OCI-LY1 (cell line): ENCODE measurements at regions not wholly inside any gene's neighbourhood (a gene's known extent, or its start where the extent isn't known, plus 50 kb on each side); places are given as distances from the start of the nearest gene placed in this dataset.

Experiments used
- H2AFZ ChIP-seq: fragments of 200-600 bp; sonication (generic), shearing (Covaris generic); 2 replicates; pipeline ENCODE4 v1.6.0; 2014; ENCODE audit warnings: antibody characterized with exemption, mild to moderate bottlenecking, low read length
- H3F3A ChIP-seq: fragments of 200-600 bp; sonication (generic), shearing (Covaris generic); 2 replicates; pipeline ENCODE4 v1.6.0; 2014; ENCODE audit warnings: mild to moderate bottlenecking, antibody characterized with exemption, low read length, moderate library complexity; ENCODE audit not compliant: insufficient read depth
- H3K27ac ChIP-seq: fragments of 200-600 bp; sonication (generic); 2 replicates; pipeline ENCODE4 v1.5.1; 2014; ENCODE audit warnings: low read length, mixed run types, mild to moderate bottlenecking, low read depth; ENCODE audit not compliant: poor library complexity, severe bottlenecking
- H3K27me3 ChIP-seq: fragments of 200-600 bp; sonication (generic); 2 replicates; pipeline ENCODE4 v1.6.0; 2014; ENCODE audit warnings: antibody characterized with exemption, mild to moderate bottlenecking, low read length, moderate library complexity; ENCODE audit not compliant: insufficient read depth
- H3K36me3 ChIP-seq: fragments of 200-600 bp; sonication (generic); 2 replicates; pipeline ENCODE4 v1.6.1; 2014; ENCODE audit warnings: mild to moderate bottlenecking, antibody characterized with exemption, low read length, moderate library complexity, mixed read lengths; ENCODE audit not compliant: insufficient read depth
- H3K4me1 ChIP-seq: fragments of 200-600 bp; sonication (generic); 2 replicates; pipeline ENCODE4 v1.5.1; 2014; ENCODE audit warnings: mild to moderate bottlenecking, low read length, moderate library complexity; ENCODE audit not compliant: insufficient read depth, severe bottlenecking
- H3K4me2 ChIP-seq: fragments of 200-600 bp; sonication (generic), shearing (Covaris generic); 2 replicates; pipeline ENCODE4 v1.6.1; 2014; ENCODE audit warnings: low read length
- H3K4me3 ChIP-seq: fragments of 200-600 bp; sonication (generic); 2 replicates; pipeline ENCODE4 v1.5.1; 2014; ENCODE audit warnings: low read length, low read depth, mild to moderate bottlenecking, mixed read lengths; ENCODE audit not compliant: poor library complexity, severe bottlenecking
- H3K79me2 ChIP-seq: fragments of 200-600 bp; shearing (Covaris generic); 2 replicates; pipeline ENCODE4 v1.6.1; 2016; ENCODE audit warnings: mixed run types, low read length, mixed read lengths; ENCODE audit not compliant: insufficient read depth
- H3K9ac ChIP-seq: fragments of 200-600 bp; sonication (generic), shearing (Covaris generic); 2 replicates; pipeline ENCODE4 v1.6.1; 2014; ENCODE audit warnings: mild to moderate bottlenecking, low read length, mixed read lengths
- H3K9me2 ChIP-seq: fragments of 200-600 bp; sonication (generic), shearing (Covaris generic); 2 replicates; pipeline ENCODE4 v1.6.1; 2014; ENCODE audit warnings: low read depth, mild to moderate bottlenecking, low read length, mixed read lengths
- H3K9me3 ChIP-seq: fragments of 200-600 bp; shearing (Covaris generic); 2 replicates; pipeline ENCODE4 v1.6.1; 2014; ENCODE audit warnings: low read length, mixed read lengths
- H4K20me1 ChIP-seq: fragments of 200-600 bp; sonication (generic), shearing (Covaris generic); 2 replicates; pipeline ENCODE4 v1.6.0; 2016; ENCODE audit warnings: mild to moderate bottlenecking, low read length; ENCODE audit not compliant: insufficient read depth
- EZH2 ChIP-seq: fragments of 200-600 bp; sonication (generic), shearing (Covaris generic); IDR thresholded peaks from 2 replicates; pipeline ENCODE4 v1.8.0; 2017; ENCODE audit warnings: borderline replicate concordance, mixed run types, mild to moderate bottlenecking, antibody characterized with exemption, low read length, moderate library complexity, mixed read lengths
- TF ChIP-seq, protein P1 (sequence below): fragments of 200-600 bp; sonication (generic), shearing (Covaris generic); IDR thresholded peaks from 2 replicates; pipeline ENCODE4 v1.5.1; 2017; ENCODE audit warnings: mild to moderate bottlenecking, antibody characterized with exemption, low read length, moderate library complexity, mixed read lengths

GRCh38 chr13:91135376-91135775 lies 212.1 kb upstream of the MIR17HG start:
- H3K4me2 ChIP-seq: no peak overlapping the region
- H2AFZ ChIP-seq: no peak overlapping the region
- no peak for TF ChIP-seq EZH2
- TF ChIP-seq, protein P1, sequence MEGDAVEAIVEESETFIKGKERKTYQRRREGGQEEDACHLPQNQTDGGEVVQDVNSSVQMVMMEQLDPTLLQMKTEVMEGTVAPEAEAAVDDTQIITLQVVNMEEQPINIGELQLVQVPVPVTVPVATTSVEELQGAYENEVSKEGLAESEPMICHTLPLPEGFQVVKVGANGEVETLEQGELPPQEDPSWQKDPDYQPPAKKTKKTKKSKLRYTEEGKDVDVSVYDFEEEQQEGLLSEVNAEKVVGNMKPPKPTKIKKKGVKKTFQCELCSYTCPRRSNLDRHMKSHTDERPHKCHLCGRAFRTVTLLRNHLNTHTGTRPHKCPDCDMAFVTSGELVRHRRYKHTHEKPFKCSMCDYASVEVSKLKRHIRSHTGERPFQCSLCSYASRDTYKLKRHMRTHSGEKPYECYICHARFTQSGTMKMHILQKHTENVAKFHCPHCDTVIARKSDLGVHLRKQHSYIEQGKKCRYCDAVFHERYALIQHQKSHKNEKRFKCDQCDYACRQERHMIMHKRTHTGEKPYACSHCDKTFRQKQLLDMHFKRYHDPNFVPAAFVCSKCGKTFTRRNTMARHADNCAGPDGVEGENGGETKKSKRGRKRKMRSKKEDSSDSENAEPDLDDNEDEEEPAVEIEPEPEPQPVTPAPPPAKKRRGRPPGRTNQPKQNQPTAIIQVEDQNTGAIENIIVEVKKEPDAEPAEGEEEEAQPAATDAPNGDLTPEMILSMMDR: no peak
- no peak overlapping the region for H3K9ac ChIP-seq
- no peaks in the 10 kb centered on the region for H4K20me1 ChIP-seq
- no peaks in the 10 kb centered on the region for H3F3A ChIP-seq
- H3K27ac ChIP-seq: no peak overlapping the region
- H3K79me2 ChIP-seq: no peaks in the 10 kb centered on the region
- H3K27me3 ChIP-seq: no peaks in the 10 kb centered on the region
- no peaks in the 10 kb centered on the region for H3K36me3 ChIP-seq
- no peaks in the 10 kb centered on the region for H3K4me1 ChIP-seq
- H3K9me2 ChIP-seq: no peaks in the 10 kb centered on the region
- H3K9me3 ChIP-seq: no peaks in the 10 kb centered on the region
- H3K4me3 ChIP-seq: no peak overlapping the region

- Histone ChIP-seq H3K9me3 (no peaks in the 10 kb centered on the region), H3K36me3 (no peaks in the 10 kb centered on the region), H4K20me1 (no peaks in the 10 kb centered on the region), H3K9ac (no peak overlapping the region), H3K27ac (no peak overlapping the region), H3K79me2 (no peaks in the 10 kb centered on the region), H3K4me3 (no peak overlapping the region), H3K4me1 (no peaks in the 10 kb centered on the region), H2AFZ (no peak overlapping the region), H3K4me2 (no peak overlapping the region), H3K9me2 (no peaks in the 10 kb centered on the region), H3K27me3 (no peaks in the 10 kb centered on the region), H3F3A (no peaks in the 10 kb centered on the region)
- TF ChIP-seq, protein P1: no peak
- TF ChIP-seq EZH2: no peak
Observed at GRCh38 chr13:91135968-91136367, 211.5 kb upstream of the MIR17HG start.

GRCh38 chr13:91136806-91137205 lies 210.7 kb upstream of the MIR17HG start:
- Histone ChIP-seq H4K20me1 (no peaks in the 10 kb centered on the region), H3K9ac (no peak overlapping the region), H3K4me1 (no peaks in the 10 kb centered on the region), H3K4me3 (no peak overlapping the region), H3K9me2 (no peaks in the 10 kb centered on the region), H3K4me2 (no peak overlapping the region), H3F3A (no peaks in the 10 kb centered on the region), H3K36me3 (no peaks in the 10 kb centered on the region), H3K27me3 (no peaks in the 10 kb centered on the region), H3K9me3 (no peaks in the 10 kb centered on the region), H3K27ac (no peak overlapping the region), H2AFZ (no peak overlapping the region), H3K79me2 (no peaks in the 10 kb centered on the region)
- TF ChIP-seq, protein P1: no peak
- no peak for TF ChIP-seq EZH2
